H1 (cell line): ENCODE measurements at regions not wholly inside any gene's neighbourhood (a gene's known extent, or its start where the extent isn't known, plus 50 kb on each side); places are given as distances from the start of the nearest gene placed in this dataset.

Experiments used
- CTCF ChIA-PET: fragments of 300-600 bp; sonication (Branson Sonifier 250); formaldehyde crosslinking; loops from one replicate; lab custom pipeline; 2021; ENCODE audit not compliant: partially characterized antibody; lab: Charles Lee
- POLR2A ChIA-PET: fragments of 300-600 bp; sonication (Branson Sonifier 250); formaldehyde crosslinking; loops from one replicate; lab custom pipeline; 2021; ENCODE audit warnings: inconsistent platforms; ENCODE audit not compliant: partially characterized antibody; lab: Charles Lee
- DNase-seq, 2 experiments: peaks; one replicate each; pipeline versions ENCODE4 v3.0.0 to v3.0.0-alpha.2; 2010 to 2022; ENCODE audit warnings: low spot score in 2 of 2, low read depth in 1 of 2, mixed read lengths in 1 of 2
- FAIRE-seq: peaks from 2 replicates; lab custom pipeline; 2011; peaks lifted over from hg19 to GRCh38; lab: Jason Lieb, UNC
- H2AFZ ChIP-seq: 2 replicates; pipeline ENCODE4 v1.8.1; 2012; ENCODE audit warnings: low read length, inconsistent platforms
- H2AK5ac ChIP-seq: 2 replicates; pipeline ENCODE4 v1.6.1; 2013; ENCODE audit warnings: low read depth, low read length
- H2BK120ac ChIP-seq: replicated peaks from 2 replicates; pipeline ENCODE3; 2013; ENCODE audit warnings: low read depth, low read length, inconsistent platforms
- H2BK12ac ChIP-seq: 2 replicates; pipeline ENCODE4 v1.6.1; 2013; ENCODE audit warnings: low read depth, low read length
- H2BK15ac ChIP-seq: 2 replicates; pipeline ENCODE4 v1.6.1; 2013; ENCODE audit warnings: low read length
- H2BK20ac ChIP-seq: 2 replicates; pipeline ENCODE4 v1.6.1; 2013; ENCODE audit warnings: low read length
- H2BK5ac ChIP-seq: 2 replicates; pipeline ENCODE4 v1.6.1; 2013; ENCODE audit warnings: low read depth, low read length
- H3K14ac ChIP-seq: 2 replicates; pipeline ENCODE4 v1.6.1; 2013; ENCODE audit warnings: inconsistent platforms; ENCODE audit not compliant: insufficient read length
- H3K18ac ChIP-seq: 2 replicates; pipeline ENCODE4 v1.6.1; 2013; ENCODE audit warnings: low read length; ENCODE audit errors: extremely low read depth
- H3K23ac ChIP-seq: 2 replicates; pipeline ENCODE4 v1.6.1; 2013; ENCODE audit warnings: inconsistent platforms; ENCODE audit not compliant: insufficient read length
- H3K23me2 ChIP-seq: 2 replicates; pipeline ENCODE4 v1.6.1; 2013; ENCODE audit warnings: low read depth, low read length
- H3K27ac ChIP-seq: 2 replicates; pipeline ENCODE4 v1.6.1; 2011; ENCODE audit warnings: low read depth, low read length, inconsistent platforms
- H3K27me3 ChIP-seq, 4 experiments: replicated peaks in 1 of 4; 1 replicate in 1 of 4; 2 replicates in 3 of 4; pipeline versions ENCODE4 v1.6.1 to v1.8.1; 2011 to 2013; ENCODE audit warnings: low read length in 3 of 4, mild to moderate bottlenecking in 3 of 4, inconsistent platforms in 2 of 4, mixed read lengths in 2 of 4, moderate library complexity in 1 of 4; ENCODE audit not compliant: control insufficient read depth in 3 of 4, insufficient read depth in 3 of 4; ENCODE audit errors: extremely low read depth in 1 of 4
- H3K36me3 ChIP-seq, 4 experiments: 2 replicates each; pipeline versions ENCODE4 v1.6.1 to v1.8.1; 2011 to 2013; ENCODE audit warnings: mild to moderate bottlenecking in 4 of 4, low read length in 3 of 4, moderate library complexity in 2 of 4, control low read depth in 1 of 4, inconsistent platforms in 1 of 4; ENCODE audit not compliant: insufficient read depth in 4 of 4, control insufficient read depth in 2 of 4
- H3K4ac ChIP-seq: replicated peaks from 2 replicates; pipeline ENCODE3; 2013; ENCODE audit warnings: low read length, low read depth, mixed read lengths, inconsistent platforms; ENCODE audit not compliant: insufficient read length
- H3K4me1 ChIP-seq, 4 experiments: replicated peaks in 1 of 4; 1 replicate in 1 of 4; 2 replicates in 3 of 4; pipeline versions ENCODE4 v1.6.1 to v1.8.1; 2011 to 2013; ENCODE audit warnings: low read length in 3 of 4, inconsistent platforms in 2 of 4, mixed read lengths in 1 of 4; ENCODE audit not compliant: insufficient read depth in 4 of 4, control insufficient read depth in 3 of 4
- H3K4me2 ChIP-seq, 2 experiments: 2 replicates each; pipeline versions ENCODE4 v1.6.1 to v1.8.1; 2011 to 2013; ENCODE audit warnings: low read depth in 2 of 2, low read length in 2 of 2, control low read depth in 1 of 2, inconsistent platforms in 1 of 2, mild to moderate bottlenecking in 1 of 2; ENCODE audit not compliant: insufficient read depth in 1 of 2
- H3K4me3 ChIP-seq, 4 experiments: fragments of 200-600, 300-600 bp in 1 of 4; sonication (generic), shearing (Covaris generic), sonication (Bioruptor Twin) in 1 of 4; 2 replicates each; pipeline versions ENCODE4 v1.5.1 to v1.8.1; 2011 to 2016; ENCODE audit warnings: low read length in 4 of 4, low read depth in 3 of 4, control low read depth in 2 of 4, inconsistent platforms in 2 of 4, mild to moderate bottlenecking in 2 of 4, mixed read lengths in 1 of 4, moderate library complexity in 1 of 4; ENCODE audit not compliant: insufficient read depth in 2 of 4; ENCODE audit errors: extremely low read depth in 1 of 4
- H3K56ac ChIP-seq: replicated peaks from 2 replicates; pipeline ENCODE3; 2013; ENCODE audit warnings: low read depth, mild to moderate bottlenecking, mixed read lengths, low read length, inconsistent platforms; ENCODE audit not compliant: insufficient read length
- H3K79me1 ChIP-seq: 2 replicates; pipeline ENCODE4 v1.6.1; 2013; ENCODE audit warnings: low read depth, low read length, control low read depth
- H3K79me2 ChIP-seq, 2 experiments: 2 replicates each; pipeline versions ENCODE4 v1.6.1 to v1.8.1; 2012 to 2013; ENCODE audit warnings: low read length in 2 of 2, mild to moderate bottlenecking in 2 of 2, inconsistent platforms in 1 of 2; ENCODE audit not compliant: insufficient read depth in 2 of 2, control insufficient read depth in 1 of 2
- H3K9ac ChIP-seq, 4 experiments: replicated peaks in 1 of 4; 1 replicate in 1 of 4; 2 replicates in 3 of 4; pipeline versions ENCODE4 v1.6.1 to v1.8.1; 2011 to 2013; ENCODE audit warnings: low read depth in 3 of 4, low read length in 3 of 4, control low read depth in 2 of 4, mild to moderate bottlenecking in 2 of 4, moderate library complexity in 2 of 4, inconsistent platforms in 1 of 4; ENCODE audit errors: extremely low read depth in 1 of 4
- H3K9me3 ChIP-seq, 2 experiments: 2 replicates each; pipeline versions ENCODE4 v1.6.1 to v1.8.1; 2012 to 2013; ENCODE audit warnings: mild to moderate bottlenecking in 2 of 2, moderate library complexity in 2 of 2, control low read depth in 1 of 2, inconsistent platforms in 1 of 2, low read depth in 1 of 2, low read length in 1 of 2, mixed read lengths in 1 of 2; ENCODE audit not compliant: insufficient read depth in 2 of 2
- H4K20me1 ChIP-seq, 2 experiments: replicated peaks in 1 of 2; 2 replicates each; pipeline versions ENCODE3 to v1.8.1; 2011 to 2013; ENCODE audit warnings: inconsistent platforms in 2 of 2, low read length in 2 of 2, mild to moderate bottlenecking in 1 of 2; ENCODE audit not compliant: insufficient read depth in 2 of 2, control insufficient read depth in 1 of 2
- H4K5ac ChIP-seq: 2 replicates; pipeline ENCODE4 v1.6.1; 2013; ENCODE audit warnings: low read length, low read depth, mixed read lengths, inconsistent platforms; ENCODE audit not compliant: insufficient read length
- H4K8ac ChIP-seq: 2 replicates; pipeline ENCODE4 v1.8.0; 2013; ENCODE audit warnings: mild to moderate bottlenecking, moderate library complexity, low read length, inconsistent platforms; ENCODE audit not compliant: insufficient read depth; ENCODE audit errors: extremely low read depth
- H4K91ac ChIP-seq: replicated peaks from 2 replicates; pipeline ENCODE3; 2013; ENCODE audit warnings: low read length, mixed read lengths, inconsistent platforms; ENCODE audit not compliant: insufficient read length
- ATF3 ChIP-seq: IDR thresholded peaks from 2 replicates; pipeline ENCODE4 v1.6.1; 2011; ENCODE audit warnings: low read depth, mild to moderate bottlenecking, low read length; ENCODE audit not compliant: insufficient read depth
- WGBS, 2 experiments: shearing (Covaris generic) in 1 of 2; methylation state at CpG; one replicate each; pipeline versions ENCODE4 v1.1.6 to v1.1.7; 2013 to 2015; ENCODE audit warnings: low lambda C conversion rate in 2 of 2, mixed read lengths in 2 of 2, inconsistent platforms in 1 of 2, low coverage in 1 of 2, missing lambda C conversion rate in 1 of 2; ENCODE audit not compliant: insufficient replicate concordance in 2 of 2, insufficient coverage in 1 of 2, insufficient read length in 1 of 2; ENCODE audit errors: extremely low coverage in 1 of 2, missing lambda C conversion rate in 1 of 2; 5-methylcytosine and 5-hydroxymethylcytosine counted together

DNA sequence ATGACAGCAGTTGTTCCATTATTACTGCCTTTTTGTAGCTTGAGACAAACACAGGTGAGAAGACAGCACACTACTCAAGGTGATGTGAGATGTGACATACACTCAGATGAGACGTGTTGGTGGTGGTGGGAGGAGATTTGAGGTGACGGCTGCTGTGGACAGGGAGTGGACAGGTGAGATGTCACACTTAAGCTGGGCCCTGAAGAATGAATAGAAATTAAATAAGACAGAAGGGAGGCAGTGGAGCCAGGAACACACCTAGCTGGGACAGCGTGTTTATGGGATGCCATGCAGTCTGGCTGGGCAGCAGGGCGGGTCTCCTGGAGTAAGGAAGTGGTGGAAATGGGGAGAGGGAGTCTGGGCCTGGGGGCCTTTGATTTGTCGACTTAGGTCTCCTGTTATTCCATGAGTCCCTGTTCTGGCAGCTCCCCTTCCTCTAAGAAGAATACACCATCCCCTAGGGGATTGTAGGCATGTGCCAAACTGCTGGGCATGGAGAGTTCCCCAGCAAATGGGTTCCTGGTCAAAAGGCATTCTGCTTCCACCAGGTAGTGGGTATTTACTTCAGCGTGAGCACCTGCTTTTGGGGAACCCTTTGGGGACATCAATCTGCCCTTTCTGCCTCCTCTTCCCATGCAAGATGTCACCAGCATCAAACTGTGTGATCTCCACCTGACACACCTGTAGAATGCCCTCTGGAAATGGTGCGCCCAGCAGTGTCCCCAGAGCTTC, 71.2 kb upstream of the ESRRB start:
- Histone ChIP-seq H4K5ac (no peak overlapping the region), H3K23ac (no peak overlapping the region), H3K79me2 (no peaks in the 10 kb centered on the region), H2AFZ (no peak overlapping the region), H3K14ac (no peak overlapping the region), H2BK20ac (no peak overlapping the region), H4K20me1 (no peaks in the 10 kb centered on the region), H2BK120ac (no peak overlapping the region), H3K27ac (no peak overlapping the region), H3K4me1 (no peaks in the 10 kb centered on the region; a peak in 2 of 7 replicates), H3K23me2 (no peaks in the 10 kb centered on the region), H2BK15ac (no peak overlapping the region), H3K4me2 (no peak overlapping the region), H2BK5ac (no peak overlapping the region), H2BK12ac (no peak overlapping the region), H3K4ac (no peak overlapping the region), H3K9me3 (no peaks in the 10 kb centered on the region), H3K27me3 (peaks cover 3 to 10% (median 7%) of the 10 kb centered on the region in 4 experiments), H3K56ac (no peak overlapping the region), H3K4me3 (no peak overlapping the region), H2AK5ac (no peak overlapping the region), H3K9ac (no peak overlapping the region), H4K8ac (no peak overlapping the region), H4K91ac (no peak overlapping the region), H3K36me3 (no peaks in the 10 kb centered on the region), H3K18ac (no peak overlapping the region), H3K79me1 (no peaks in the 10 kb centered on the region)
- FAIRE-seq (no peak), DNase-seq (peak in 1 of 2 experiments; percentile 27)
- no peak for TF ChIP-seq ATF3
- CTCF ChIA-PET = interaction anchor here (0.5 to 1.7 kb wide), 6 partner anchors 9 to 271 kb away, joined by 3 to 4 read pairs (median 3); no protein-coding TSS in a partner anchor
- WGBS, 2 experiments = 94% methylated on average over 7 of the region's 7 CpGs; no CpG with 5 or more reads in 1 of the 2 experiments
- POLR2A ChIA-PET = no interaction called here
